IPS-NIHi7 (cell line): ENCODE measurements at regions not wholly inside any gene's neighbourhood (a gene's known extent, or its start where the extent isn't known, plus 50 kb on each side); places are given as distances from the start of the nearest gene placed in this dataset.
"Not testable (repeated sequence)": the region's sequence is repeated elsewhere in the genome, so short reads cannot be mapped to it uniquely, and the experiment has no call there.

ENCODE experiments used
- DNase-seq: peaks from one replicate; pipeline ENCODE4 v3.0.0; 2012; ENCODE audit warnings: mixed read lengths; ENCODE audit errors: extremely low spot score

DNA sequence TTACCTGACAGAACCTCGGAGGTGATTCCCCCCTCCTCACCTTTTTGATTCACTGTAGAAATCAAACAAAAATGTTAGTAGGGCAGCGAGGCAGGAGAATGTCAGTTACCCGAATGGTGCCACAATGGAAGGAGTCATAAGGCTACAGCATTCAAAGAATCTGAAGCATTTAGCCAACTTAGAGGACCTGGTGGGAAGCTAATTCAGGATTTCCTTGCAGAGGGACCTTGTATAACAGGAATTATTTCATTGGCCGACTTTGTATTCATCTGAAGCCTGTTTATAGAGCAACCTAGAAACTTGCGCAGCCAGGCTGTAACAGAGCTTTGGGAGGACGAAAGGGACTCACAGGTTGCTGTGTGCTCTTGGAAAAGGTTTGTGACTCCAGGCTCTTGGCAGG is 129.1 kb upstream of the MMADHC start:
- DNase-seq = peak; percentile 32

- DNase-seq = no peak
These were observed 128.3 kb upstream of the MMADHC start for GRCh38 chr2:149715894-149716293.

DNA sequence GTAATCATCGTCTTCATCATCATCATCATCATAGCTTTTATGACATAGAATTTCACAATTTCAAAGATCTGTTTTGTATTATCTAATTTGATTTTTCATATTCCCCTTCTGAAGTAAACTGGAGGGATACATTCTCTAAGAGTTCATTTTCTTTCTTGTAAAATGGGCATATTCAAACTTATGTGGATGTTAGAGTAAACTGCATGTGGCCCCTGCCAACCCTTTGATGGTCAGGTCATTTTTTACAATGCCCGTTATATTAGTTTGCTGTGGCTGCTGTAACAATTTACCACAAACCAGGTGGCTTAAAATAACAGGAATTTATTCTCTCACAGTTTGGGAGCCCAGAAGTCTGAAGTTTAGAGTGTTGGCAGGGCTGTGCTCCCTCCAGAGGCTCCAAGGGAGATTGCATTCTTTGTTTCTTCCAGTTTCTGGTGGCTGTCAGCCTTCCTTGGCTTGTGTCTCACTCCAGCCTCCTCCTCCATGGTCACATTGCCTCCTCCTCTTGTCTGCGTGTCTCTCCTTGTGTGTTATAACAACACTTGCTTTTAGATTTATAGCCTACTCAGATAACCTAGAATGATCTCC is 127.5 kb upstream of the MMADHC start:
- peak; percentile 58 for DNase-seq

- DNase-seq = no peak
These were observed 122.1 kb upstream of the MMADHC start for GRCh38 chr2:149709496-149710263.

DNA sequence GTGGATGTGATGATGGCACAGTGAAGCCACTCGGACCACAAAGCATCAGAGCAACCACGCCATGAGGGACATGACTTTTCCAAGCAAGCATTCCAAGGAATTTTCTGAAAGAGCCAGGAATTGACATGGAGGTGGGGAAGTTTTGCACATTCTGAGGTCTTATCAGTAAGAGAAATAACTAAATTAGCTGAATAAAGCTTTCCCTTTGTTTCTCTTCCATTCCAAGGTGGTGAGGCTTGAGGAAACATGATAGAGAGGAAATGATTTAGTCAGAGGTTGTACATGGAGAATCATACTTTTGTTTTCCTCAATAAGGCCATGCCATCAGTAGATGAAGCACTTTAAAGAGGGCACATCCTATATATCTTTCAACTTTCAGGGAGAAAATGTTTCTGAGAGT is 115.7 kb upstream of the MMADHC start:
- DNase-seq = no peak

DNA sequence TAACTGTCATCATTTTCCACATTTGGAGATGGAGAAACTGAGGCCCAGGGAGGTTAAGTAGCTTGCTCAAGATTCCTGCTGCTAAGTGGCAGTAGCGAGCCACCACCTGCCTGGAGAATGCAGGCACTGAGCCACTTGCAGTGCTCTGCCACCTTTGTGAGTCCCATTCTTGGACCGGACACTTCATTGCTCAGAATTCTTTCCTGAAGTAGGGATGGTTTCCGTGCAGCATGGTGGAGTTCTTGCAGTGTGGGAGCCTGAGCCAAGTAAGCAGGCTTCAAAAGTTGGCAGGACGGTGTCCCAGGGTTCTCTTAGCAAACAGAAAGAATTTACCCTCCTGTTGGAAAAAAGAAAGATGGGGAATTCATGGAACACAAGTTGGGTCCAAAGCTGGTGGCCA is 115.0 kb upstream of the MMADHC start:
- DNase-seq = no peak

GRCh38 chr2:149701241-149701640 is 113.7 kb upstream of the MMADHC start:
- DNase-seq = no peak

DNA sequence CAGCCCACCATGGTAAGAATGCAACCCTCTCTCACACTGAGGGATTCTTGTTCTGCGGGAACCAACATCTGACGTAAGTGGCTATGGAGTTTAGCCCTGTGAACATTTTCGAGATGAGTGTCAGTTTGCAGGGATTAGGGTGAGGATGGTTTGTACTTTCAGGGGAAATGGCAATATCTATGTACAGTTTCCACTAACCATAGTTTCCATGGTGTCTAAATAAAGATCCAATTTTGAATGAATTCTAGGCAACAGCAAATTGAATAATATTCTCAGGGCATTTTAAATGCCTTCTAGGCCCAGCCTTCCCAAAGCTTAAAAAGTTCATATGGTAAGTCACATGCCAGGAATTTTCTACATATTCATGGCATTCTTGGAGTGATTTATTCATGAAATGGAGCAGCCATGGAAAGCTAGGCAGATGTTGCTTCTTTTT is 105.4 kb upstream of the MMADHC start:
- DNase-seq = no peak

DNA sequence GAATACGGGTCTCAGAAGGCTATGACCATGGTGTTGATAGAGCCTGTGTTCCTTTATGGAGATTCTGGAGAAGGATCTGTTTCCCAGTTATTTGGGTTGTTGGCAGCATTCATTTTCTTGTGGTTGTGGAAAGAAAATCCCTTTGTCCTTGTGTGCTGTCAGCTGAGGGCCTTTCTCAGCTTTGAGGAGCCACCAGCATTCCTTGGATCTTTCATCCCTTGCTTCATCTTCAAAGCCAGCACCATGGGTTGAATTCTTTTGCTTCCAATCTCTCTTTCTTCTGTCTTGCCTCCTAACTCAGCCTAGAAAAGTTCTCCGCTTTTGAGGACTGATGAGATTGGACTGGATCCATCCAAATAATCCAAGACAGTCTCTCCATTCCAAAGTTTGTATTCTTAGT is 103.2 kb upstream of the MMADHC start:
- DNase-seq = no peak

DNA sequence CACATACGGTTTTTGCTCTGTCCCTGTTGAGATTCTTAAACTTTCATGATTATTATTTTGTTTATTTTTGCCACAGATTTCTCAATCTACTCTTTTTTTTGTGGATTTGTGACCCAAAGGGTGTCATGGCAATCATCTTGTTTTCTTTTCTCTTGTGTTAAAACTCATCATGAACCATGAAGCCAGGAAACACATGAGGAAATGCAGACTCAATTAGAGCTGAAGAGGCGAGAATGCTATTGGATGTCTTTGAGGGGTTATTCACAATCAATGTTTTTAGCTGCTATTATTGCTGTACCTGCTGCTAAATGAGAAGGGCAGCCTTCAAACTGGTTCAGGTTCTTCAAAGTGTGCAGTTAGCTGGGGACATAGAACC is 99.5 kb upstream of the MMADHC start:
- DNase-seq = no peak

GRCh38 chr2:149686136-149687051 is 98.8 kb upstream of the MMADHC start:
- DNase-seq = no peak

DNA sequence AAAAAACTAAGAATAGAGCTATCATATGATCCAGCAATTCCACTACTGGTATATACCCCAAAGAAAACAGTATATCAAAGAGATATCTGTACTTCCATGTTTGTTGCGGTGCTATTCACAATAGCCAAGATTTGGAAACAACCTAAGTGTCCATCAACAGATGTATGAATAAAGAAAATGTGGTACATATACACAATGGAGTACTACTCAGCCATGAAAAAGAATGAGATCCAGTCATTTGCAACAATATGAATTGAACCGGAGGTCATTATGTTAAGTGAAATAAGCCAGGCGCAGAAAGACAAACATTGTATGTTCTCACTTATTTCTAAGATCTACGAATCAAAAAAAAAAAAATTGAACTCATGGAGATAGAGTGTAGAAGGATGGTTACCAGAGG is 97.8 kb upstream of the MMADHC start:
- DNase-seq = not testable (repeated sequence)

DNA sequence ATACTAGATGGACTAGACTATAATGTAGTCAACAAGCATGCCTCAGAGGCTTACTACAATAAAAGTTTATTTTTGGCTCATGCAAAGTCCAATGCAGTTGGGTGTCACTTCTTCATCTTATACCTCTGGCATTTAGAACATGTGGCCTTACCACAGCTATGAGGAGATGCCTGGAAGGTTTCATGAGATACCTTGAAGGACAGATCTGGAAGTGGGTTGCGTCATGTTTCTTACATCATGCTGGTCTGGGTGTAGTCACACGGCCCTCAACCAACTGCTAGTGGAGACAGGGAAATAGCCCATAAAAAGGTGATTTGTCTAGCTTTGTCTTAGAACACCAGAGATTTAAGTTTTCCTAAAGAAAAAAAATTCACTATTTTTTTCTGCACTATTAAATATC is 91.7 kb upstream of the MMADHC start:
- DNase-seq = no peak

GRCh38 chr2:149677416-149677815 is 89.8 kb upstream of the MMADHC start:
- DNase-seq = no peak

- no peak for DNase-seq
These were observed 82.5 kb upstream of the MMADHC start for GRCh38 chr2:149670086-149670485.

DNA sequence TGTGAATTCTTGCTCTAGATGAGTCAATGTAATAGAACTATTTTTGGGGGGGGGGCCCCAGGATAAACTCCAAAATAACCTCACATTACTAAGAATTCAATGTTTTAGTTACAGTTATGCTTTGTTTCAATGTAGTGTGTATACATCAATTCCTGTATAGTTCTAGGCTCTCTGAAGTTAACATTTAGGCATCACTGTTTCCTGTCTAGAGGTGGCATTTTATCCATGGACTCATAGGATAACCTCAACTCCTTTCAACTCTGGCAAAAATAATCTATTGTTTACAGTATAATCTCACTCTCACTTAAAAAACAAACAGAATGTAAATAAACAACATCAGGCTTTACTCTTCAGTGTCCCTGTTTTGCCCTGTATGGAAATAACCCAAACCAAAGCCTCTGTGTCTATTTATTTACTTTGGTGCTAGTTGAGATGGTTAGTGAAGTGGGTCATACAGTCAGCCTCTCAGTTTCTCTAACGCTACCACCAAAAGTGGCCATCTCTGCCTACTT is 79.3 kb upstream of the MMADHC start:
- no peak for DNase-seq

DNA sequence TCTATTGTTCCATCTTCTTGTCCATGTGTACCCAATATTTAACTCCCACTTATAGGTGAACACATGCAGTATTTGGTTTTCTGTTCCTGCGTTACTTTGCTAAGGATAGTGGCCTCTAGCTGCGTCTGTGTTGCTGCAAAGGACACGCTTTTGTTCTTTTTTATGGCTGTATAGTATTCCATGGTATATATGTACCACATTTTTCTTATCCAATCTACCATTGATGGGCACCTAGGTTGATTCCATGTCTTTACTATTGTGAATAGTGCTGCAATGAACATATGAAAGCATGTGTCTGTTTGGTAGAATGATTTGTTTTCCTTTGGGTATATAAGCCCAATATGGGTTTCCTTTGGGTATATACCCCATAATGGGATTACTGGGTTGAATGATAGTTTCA is 77.3 kb upstream of the MMADHC start:
- no peak for DNase-seq

DNA sequence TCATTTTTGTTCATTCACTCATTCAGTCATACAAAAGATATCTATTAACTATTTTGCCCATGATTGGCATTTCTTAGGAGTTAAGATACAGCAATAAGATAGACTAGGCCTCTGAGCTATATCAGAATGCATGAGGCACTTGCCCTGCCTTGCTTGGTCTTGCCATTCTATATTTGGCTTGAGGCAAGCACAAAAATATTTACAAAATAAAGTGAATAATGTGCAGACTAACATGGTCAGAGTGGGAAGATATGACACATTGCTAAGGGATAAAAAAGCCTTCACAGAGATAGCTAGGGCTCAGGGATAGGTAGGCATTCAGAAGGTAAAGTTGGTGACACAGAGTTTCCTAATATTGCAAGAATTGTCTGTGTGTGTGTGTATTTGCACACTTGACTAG is 75.0 kb upstream of the MMADHC start:
- no peak for DNase-seq

DNA sequence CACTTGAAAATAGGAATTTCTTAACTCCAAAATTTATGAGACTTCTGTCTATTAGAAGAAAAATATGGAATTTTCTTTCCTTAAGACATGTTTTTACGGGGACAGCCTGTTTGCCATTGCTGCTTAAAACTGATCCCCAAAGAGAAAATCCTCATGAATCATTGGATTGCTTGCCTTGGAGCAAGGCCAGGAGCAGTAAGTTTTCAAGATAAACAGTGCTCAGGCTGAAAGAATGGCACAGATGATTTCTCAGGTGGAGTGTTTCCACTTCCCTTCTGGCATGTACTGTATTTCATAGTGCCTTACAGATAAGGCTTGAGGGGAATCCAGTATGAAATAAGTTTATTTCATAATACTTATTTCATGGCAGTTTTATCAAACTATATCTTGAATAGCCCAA is 74.3 kb upstream of the MMADHC start:
- no peak for DNase-seq

DNA sequence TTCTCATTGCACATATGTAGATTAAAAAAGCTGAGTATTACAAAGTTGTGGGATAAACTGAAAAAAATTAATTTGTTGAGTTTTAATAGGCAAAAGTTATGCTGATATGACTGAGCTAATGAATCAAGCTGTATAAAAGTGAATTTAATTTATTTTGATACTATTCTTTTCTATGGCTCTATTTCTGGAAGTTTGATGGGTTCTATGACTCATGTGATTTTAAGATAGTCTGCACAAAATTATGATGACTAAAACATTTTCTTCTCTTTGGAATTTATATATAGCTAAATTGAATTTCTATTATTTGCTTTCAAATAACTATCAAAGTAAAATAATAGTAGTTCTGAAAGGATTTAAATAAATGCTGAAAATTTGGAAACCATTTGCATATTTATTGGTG is 71.0 kb upstream of the MMADHC start:
- no peak for DNase-seq

DNA sequence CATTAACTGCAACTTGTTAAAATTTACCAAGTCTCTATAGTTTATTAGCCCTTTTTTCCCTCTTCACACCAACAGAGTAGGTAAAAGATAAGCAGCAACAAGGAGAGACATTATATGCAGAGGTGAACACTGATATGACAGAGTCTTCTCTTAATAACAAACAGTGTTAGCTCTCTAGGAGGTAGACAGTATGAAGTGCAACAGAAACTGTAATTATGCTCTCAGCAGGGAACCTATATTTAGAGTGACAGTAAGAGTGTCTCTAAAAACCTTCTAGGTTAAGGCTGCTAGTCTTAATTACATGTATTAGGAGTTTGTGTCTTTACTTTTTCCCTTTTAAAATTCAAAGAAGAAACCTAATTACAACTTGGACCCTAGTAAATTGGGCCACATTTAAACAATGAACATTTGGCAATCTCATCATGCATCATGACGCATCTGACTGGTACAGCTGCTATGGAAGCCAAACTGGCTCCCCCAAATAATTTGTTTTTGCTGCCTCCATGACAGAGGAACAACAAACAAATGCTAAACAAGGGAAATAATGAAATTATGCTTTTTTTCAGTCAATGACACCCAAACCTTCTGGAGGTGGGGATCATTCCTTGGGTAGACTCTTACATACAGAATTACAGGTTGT is 69.9 kb upstream of the MMADHC start:
- DNase-seq = no peak

DNA sequence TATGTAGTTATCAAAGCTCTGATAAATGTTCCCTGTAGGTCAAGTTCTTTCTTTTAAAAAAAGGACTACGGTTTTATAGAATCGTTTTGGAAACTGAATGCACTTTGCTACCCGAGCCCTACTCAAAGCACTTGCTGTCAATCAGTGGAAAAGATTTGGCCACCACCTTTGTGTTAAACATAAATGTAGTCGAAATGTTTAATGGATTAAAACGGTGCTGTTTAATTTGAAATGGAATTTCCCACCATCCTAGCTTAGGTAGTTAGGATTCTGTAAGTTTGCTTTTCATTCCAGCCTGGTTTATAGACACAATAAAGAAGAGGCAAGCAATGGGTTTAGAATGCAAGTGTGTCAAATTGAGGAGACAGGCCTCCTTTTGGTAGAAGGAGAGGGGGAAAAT is 69.4 kb upstream of the MMADHC start:
- no peak for DNase-seq
